22Rv1 (cell line): ENCODE measurements at regions not wholly inside any gene's neighbourhood (a gene's known extent, or its start where the extent isn't known, plus 50 kb on each side); places are given as distances from the start of the nearest gene placed in this dataset.

ENCODE experiments used
- ZFX ChIP-seq: fragments of 450-650 bp; IDR thresholded peaks from 2 replicates; pipeline ENCODE4 v1.6.1; 2017; ENCODE audit warnings: antibody characterized with exemption, borderline replicate concordance
- TF ChIP-seq, protein P1 (sequence below): fragments of 450-650 bp; IDR thresholded peaks from 2 replicates; pipeline ENCODE4 v1.5.1; 2017; ENCODE audit warnings: mild to moderate bottlenecking

DNA sequence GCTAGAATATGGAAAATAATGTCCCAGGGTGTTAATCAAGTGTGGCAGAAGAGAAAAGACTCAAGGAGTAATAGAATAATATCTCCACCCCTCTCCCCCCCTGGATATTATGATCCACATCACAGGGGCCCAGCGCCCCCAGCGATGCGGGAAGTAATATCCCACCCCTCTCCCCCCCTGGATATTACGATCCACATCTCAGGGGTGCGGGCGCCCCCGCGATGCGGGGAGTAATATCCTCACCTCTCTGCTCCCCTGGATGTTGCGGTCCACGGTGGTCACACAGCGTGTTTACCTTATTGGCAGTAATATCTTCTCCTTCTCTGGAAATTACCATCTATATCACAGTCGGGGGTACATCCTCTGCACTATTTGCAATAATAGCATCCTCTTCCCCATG lies 97.1 kb upstream of the OSBPL11 start:
- TF ChIP-seq, protein P1, sequence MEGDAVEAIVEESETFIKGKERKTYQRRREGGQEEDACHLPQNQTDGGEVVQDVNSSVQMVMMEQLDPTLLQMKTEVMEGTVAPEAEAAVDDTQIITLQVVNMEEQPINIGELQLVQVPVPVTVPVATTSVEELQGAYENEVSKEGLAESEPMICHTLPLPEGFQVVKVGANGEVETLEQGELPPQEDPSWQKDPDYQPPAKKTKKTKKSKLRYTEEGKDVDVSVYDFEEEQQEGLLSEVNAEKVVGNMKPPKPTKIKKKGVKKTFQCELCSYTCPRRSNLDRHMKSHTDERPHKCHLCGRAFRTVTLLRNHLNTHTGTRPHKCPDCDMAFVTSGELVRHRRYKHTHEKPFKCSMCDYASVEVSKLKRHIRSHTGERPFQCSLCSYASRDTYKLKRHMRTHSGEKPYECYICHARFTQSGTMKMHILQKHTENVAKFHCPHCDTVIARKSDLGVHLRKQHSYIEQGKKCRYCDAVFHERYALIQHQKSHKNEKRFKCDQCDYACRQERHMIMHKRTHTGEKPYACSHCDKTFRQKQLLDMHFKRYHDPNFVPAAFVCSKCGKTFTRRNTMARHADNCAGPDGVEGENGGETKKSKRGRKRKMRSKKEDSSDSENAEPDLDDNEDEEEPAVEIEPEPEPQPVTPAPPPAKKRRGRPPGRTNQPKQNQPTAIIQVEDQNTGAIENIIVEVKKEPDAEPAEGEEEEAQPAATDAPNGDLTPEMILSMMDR: no peak
- TF ChIP-seq ZFX: no peak
